GM18498 (cell line): ENCODE measurements at regions not wholly inside any gene's neighbourhood (a gene's known extent, or its start where the extent isn't known, plus 50 kb on each side); places are given as distances from the start of the nearest gene placed in this dataset.

Source experiments
- ATAC-seq: cut with Tn5 transposase; IDR thresholded peaks from one replicate; pipeline ENCODE4 v1.9.1; 2021; ENCODE audit warnings: mild to moderate bottlenecking, moderate library complexity; ENCODE audit not compliant: unreplicated experiment

DNA sequence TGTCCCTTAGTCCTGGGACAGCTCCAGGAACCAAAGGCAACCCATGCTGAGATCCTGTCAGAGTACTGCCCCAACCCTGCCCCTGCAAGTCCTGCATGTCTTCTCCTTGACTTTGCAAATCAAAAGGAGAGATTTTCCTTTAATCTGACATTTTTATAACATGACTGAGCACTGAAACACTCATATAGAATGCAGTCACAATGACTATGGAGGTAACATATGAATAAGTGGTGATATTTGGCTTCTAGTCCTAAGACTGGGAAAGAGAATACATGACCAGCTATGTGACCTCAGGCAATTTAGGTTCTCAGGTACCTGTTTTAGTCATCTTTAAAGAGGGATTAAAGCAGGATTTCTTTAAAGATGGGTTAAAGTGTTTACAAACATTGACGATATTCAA, 941.6 kb upstream of the CDH8 start:
- no peak for ATAC-seq

- ATAC-seq: no peak
Measured at GRCh38 chr16:62974424-62974823, 938.2 kb upstream of the CDH8 start.

GRCh38 chr16:62970851-62971250, 934.6 kb upstream of the CDH8 start:
- ATAC-seq: no peak

DNA sequence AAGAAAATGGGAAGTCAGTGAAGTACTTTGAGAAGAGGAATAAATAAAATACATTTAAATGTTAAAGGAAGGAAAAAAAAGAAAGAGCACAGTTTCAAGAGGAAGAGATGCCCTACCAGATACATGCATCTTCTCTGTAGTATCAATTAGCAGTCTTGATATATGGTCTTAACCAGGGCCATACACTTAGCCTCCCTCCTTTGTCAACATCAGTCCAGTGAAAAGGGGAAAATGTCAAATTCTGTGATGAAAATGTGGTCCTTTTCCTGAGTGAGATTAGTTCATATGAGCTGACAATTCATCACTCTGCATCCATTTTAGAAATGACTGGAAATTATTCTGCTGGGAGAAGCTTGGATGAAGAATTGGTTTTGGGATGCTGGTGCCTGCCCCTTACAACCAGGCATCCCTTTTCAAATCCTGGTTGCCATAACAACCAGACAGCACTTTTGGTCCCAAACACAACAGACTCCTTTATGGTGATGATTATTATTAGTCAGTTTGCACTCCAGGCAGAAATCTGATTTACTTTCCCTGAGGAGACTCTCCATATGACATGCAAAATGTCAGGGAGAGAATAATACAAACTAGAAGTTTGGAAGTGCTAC, 933.6 kb upstream of the CDH8 start:
- no peak for ATAC-seq

DNA sequence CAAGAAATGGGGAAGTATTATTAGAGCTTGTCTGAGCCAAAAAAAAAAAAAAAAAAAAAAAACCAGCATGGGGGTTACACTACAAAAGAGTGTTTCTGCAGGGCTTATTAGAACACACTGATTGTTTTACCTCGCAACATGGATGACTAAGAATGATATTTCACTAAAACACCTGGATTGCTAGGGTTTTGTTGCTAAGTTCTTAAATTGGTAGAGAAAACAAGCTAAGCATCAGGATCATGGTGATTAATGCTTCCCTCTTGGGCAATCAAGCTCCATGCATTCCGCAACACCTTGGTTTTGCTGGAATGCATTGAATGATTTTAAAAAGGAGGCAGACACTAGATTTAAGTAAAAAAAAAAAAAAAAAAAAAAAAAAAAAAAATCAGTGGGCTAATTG, 931.4 kb upstream of the CDH8 start:
- ATAC-seq: no peak

- no peak for ATAC-seq
Measured at GRCh38 chr16:62967163-62967562, 930.9 kb upstream of the CDH8 start.

DNA sequence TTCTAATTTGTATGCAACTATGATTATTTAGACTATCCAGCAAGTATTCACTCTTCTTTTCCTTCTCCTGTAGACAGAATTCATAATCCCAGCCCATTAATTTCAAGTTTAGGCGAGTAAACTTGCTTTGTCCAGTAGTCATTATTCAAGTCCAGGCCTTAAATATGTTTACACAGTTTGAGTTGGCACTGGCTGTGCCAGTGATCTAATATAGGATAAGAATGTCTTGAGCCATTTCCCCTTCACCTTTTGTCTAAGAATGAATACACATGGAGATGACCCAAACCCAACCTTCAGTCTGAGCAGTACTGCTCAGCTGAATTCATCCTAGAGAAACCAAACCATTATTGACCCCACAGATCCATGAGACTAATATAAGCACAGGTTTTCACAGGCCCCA, 930.4 kb upstream of the CDH8 start:
- no peak for ATAC-seq

DNA sequence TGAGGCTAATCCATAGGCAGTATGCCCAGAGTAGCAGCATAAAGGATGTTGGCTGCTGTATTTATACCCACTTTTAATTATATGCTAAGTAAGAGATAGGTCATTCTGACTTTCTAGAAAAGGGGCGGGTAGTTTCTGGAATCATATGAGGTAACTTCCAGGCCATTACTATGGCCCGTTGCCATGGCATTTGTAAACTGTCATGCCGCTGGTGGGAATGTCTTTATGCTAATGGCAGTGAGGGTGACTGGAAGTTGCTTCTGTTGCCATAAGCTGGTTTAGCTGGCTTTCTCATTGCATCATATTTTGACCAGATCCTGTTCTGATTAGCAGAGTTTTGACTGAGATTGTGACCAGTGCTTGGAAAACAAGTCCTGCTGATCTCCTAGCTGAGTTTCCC, 929.6 kb upstream of the CDH8 start:
- no peak for ATAC-seq

- ATAC-seq: no peak
Measured at GRCh38 chr16:62963846-62964245, 927.6 kb upstream of the CDH8 start.

DNA sequence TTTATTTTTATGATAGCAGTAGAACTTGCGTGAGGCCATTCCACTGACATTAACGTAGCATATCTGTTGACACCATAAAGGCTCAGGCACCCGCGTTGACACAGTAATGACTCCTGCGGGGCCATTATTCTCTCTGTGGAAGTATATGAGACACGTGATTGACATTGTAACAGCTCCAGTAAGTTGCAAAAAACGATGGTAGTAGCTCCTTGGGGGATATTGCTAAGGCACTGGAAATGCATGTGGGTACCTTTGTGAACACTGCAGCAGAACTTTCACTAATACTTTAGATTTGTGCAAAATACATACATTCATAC, 918.8 kb upstream of the CDH8 start:
- no peak for ATAC-seq

DNA sequence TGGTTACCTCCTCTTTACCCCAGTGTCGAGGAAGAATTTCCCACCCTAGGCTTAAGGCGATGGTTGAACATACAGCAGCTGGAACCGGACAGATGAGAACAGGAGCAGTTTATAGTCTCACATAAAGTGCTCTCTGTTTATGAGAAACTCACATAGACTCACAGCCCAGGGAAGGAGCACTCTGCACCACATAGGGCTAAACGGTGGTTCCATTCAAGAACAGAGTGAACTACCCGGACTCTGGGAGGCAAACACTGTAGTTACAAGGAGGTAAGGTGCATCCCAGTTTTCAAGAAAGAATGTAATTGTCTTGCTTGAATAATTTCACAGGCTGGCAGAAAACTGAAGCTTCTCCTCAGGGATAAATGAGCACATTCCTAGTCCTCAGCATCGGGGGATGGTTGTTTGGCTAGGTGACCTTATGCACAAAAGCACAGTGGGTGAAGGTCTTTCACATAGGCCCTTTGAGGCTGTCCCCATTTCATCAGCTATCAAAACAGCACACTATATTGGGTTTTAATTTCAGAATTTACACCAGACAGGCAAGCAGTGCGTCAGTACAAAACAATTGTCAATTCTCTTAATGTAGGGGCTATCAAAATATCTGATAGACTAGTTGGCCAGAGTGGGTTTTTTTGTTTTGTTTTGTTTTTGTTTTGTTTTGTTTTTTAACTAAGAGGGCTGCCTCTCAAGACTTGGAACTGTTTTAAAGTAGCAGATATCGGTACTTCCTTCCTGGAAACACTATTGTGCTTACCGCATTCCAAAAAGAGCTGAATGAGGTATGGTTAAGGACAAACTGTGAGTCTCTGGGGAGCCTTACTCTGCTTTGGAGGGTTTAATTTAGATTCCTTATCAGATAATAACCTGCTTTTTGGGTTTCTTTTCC, 918.1 kb upstream of the CDH8 start:
- ATAC-seq: no peak

DNA sequence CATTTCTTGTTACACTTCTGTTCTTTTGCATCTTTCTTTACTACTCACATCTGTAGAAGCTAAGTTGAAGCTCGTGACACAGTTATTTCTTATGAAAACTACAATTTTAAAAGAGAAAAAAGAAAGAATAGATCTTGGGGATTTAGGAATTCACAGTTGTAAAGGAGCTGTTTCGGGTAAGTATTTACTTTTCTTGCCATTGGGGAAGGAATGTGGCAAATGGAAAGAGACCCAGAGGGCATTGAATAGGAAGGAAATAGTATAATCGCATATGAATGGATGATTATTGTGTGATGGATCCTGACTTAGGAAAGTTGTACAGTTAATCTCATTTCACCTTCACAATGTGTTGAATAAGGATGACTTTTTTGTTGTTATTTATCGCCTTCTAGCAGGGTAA, 914.1 kb upstream of the CDH8 start:
- no peak for ATAC-seq

DNA sequence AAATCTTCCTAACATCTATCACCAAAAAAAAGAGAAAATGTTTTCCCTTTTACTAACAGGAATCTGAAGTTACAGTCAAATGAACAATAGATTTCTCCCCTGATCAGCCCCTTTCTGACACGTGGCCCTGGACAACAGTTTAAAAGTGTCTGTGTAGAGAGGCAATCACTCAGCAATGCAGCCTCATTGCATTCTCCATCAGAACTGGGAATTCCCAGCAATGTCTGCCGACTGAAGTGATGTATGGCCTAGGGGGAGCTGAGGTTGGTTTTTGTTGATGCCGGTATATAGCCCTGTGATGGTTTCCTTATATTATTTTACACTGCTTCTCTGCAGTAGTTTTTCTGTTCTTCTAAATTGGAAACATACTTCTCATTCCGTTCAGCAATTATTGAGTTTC, 904.3 kb upstream of the CDH8 start:
- ATAC-seq: no peak

GRCh38 chr16:62939687-62940086, 903.4 kb upstream of the CDH8 start:
- no peak for ATAC-seq

DNA sequence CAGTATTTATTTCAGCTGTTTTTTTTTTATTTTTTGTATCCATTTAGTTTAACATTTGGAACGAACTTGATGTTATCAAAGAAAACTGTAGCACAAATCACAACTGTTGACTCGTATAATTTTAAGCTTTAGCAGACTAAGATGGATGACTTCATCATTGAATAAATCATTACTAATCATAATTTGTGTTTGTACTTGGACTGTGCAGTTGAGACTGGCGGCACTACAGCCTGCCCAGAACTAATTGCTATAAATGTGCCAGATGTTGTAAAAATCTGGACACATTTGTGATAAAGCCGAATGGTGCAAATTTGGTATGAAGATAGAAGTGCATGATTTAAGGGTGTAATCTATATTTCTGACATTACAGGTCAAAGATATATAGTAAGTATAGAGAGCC, 897.7 kb upstream of the CDH8 start:
- ATAC-seq: no peak

DNA sequence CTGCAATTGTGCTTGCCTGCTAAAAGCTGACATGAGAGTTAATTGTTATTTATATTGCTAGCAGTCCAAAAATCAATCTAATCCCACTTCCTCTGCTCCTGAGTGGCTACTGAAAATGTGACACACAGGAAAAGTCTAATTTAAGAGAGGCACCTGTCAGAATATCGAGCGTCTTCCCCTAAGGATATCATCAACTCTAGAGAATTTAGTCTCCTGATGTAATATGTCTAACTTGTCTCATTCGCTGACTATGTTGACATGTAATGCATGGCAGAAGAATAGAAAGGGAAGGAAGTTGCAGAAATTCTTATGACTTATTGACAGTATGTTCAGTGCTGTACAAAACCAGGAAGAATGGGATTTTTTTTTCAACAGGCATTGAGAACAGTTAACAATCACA, 893.4 kb upstream of the CDH8 start:
- no peak for ATAC-seq

GRCh38 chr16:62927122-62927521, 890.9 kb upstream of the CDH8 start:
- ATAC-seq: no peak

DNA sequence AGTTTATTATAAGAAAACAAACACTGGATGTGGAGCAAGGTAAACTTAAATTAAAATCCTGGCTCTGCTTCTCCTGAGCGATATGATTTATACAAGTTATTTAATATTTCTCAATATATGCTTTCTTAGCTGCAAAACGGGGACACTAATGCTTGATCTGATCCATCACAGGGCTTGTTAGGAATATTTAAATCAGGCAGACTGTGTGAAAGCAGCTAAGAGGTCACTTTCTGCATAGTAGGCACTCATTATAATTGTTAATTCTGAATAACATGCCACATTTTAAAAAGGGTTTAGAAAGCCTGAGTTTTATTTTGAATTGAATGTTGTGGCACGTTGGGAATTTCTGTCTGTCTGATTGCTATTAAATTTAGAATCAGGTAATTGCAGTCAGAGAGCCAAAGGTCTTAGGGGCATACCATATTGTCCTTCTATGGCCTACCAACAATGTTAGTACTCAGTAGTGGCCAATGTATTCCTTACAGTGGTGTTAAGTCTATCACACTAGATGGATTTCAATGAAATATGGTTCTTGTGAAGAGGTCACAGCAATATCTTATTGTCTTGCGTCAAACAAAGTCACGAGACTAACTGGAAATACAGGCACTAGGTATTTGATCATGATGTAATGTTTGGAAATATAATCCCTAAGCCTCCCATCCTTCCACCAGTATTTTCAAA, 890.0 kb upstream of the CDH8 start:
- ATAC-seq: no peak

DNA sequence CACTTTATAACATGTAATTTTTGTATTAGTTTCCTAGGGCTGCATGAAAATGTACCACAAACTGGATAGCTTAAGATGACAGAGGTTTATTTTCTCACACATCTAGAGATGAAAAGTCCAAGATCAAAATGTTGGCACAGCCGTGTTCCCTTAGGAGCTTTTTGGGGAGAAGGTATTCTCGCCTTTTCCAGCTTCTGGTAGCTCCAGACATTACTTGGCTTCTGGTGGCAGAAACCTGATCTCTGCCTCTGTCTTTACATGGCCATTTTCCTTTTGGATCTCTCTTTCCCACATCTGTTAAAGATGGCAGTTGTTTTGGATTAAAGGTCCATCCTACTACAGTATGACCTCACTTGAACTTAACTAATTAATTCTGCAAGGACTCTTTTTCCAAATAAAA, 885.7 kb upstream of the CDH8 start:
- no peak for ATAC-seq

DNA sequence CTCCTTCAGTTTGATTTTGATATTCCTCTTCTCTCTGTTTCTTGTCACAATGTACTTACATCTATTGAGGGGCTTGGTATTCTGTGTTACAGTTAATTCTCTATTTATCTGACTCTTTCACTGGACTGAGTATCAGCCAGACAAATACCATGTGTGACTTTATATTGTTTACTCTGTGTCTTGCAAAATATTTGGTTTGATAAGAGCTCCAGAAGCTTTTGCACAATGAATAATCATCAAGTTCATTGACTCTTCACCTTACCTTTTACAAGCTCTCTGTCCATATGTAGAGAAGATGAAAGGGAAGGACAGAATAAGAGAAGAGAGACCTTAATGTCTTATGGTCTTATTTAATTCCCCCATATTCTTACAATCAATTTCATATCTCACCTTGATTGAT, 877.7 kb upstream of the CDH8 start:
- no peak for ATAC-seq

DNA sequence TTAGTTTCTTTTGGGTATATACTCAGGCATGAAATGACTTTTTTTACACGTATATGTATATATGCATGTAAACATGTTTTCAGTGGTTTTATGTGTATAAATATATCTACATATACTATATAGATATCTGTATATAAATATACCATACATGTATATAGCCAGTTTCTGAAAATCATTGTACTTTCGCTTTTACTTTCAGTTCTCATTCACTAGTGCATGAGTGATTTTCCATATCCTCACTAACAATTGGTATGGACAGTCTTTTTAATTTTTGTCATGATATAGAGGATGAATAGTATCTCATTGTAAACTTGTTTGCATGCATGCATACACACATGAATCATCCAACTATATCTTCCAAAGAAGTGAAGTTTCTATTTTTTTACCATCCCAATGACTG, 877.1 kb upstream of the CDH8 start:
- no peak for ATAC-seq

GRCh38 chr16:62909597-62909996, 873.4 kb upstream of the CDH8 start:
- no peak for ATAC-seq
